HG03175 (cell line): ENCODE measurements at regions not wholly inside any gene's neighbourhood (a gene's known extent, or its start where the extent isn't known, plus 50 kb on each side); places are given as distances from the start of the nearest gene placed in this dataset.
A peak's percentile ranks its signal among the peaks of the same experiment; 100 is the strongest.

ENCODE experiments used
- ATAC-seq: cut with Tn5 transposase; IDR thresholded peaks from one replicate; pipeline ENCODE4 v1.9.1; 2021; ENCODE audit warnings: mild to moderate bottlenecking, moderate library complexity; ENCODE audit not compliant: unreplicated experiment

GRCh38 chr2:181828122-181828705 is 63.3 kb upstream of the ITPRID2 start:
- ATAC-seq, result no peak

- no peak for ATAC-seq
Measured at GRCh38 chr2:181829230-181829629, 62.3 kb upstream of the ITPRID2 start.

- ATAC-seq, result no peak
Measured at GRCh38 chr2:181832015-181832414, 59.5 kb upstream of the ITPRID2 start.

GRCh38 chr2:181836583-181836982 is 54.9 kb upstream of the ITPRID2 start:
- ATAC-seq, result peak; percentile 81

- ATAC-seq, result no peak
Measured at GRCh38 chr2:181837563-181837962, 54.0 kb upstream of the ITPRID2 start.

GRCh38 chr2:181839811-181840210 is 51.7 kb upstream of the ITPRID2 start:
- no peak for ATAC-seq

GRCh38 chr2:181841079-181841478 is 50.5 kb upstream of the ITPRID2 start:
- ATAC-seq, result no peak
